CD4-positive, alpha-beta T cell (primary cell): ENCODE measurements at regions not wholly inside any gene's neighbourhood (a gene's known extent, or its start where the extent isn't known, plus 50 kb on each side); places are given as distances from the start of the nearest gene placed in this dataset.

Experiments used
- ATAC-seq: fragments of 200-7000 bp; cut with Tn5 transposase; one replicate; pipeline ENCODE4 v1.10.0; 2022; ENCODE audit warnings: mild to moderate bottlenecking; ENCODE audit not compliant: poor library complexity
- CTCF ChIA-PET: fragments of 350-600 bp; sonication (Branson Sonifier 250); formaldehyde crosslinking; loops from one replicate; lab custom pipeline; 2021; ENCODE audit warnings: antibody characterized with exemption, inconsistent platforms; lab: Charles Lee
- POLR2A ChIA-PET: fragments of 350-600 bp; sonication (Branson Sonifier 250); formaldehyde crosslinking; loops from one replicate; lab custom pipeline; 2021; ENCODE audit warnings: antibody characterized with exemption, inconsistent platforms; lab: Charles Lee
- DNase-seq, 14 experiments: peaks; one replicate each; pipeline ENCODE4 v3.0.0-alpha.2; 2013 to 2020; ENCODE audit warnings: mixed read lengths in 2 of 14
- H3K27ac ChIP-seq, 2 donors: one replicate each; pipeline versions ENCODE4 v1.5.1 to v1.7.0; 2013; ENCODE audit warnings: low read length in 2 of 2, low read depth in 1 of 2, mild to moderate bottlenecking in 1 of 2
- H3K27me3 ChIP-seq, 2 experiments: 1 replicate in 1 of 2; 2 replicates in 1 of 2; pipeline versions ENCODE4 v1.6.1 to v1.7.0; 2013; ENCODE audit warnings: low read length in 2 of 2, control low read depth in 1 of 2, mild to moderate bottlenecking in 1 of 2, moderate library complexity in 1 of 2; ENCODE audit not compliant: insufficient read depth in 2 of 2, control insufficient read depth in 1 of 2
- H3K36me3 ChIP-seq: one replicate; pipeline ENCODE4 v1.6.1; 2013; ENCODE audit warnings: low read length, control low read depth; ENCODE audit not compliant: insufficient read depth
- H3K4me1 ChIP-seq: one replicate; pipeline ENCODE4 v1.6.1; 2013; ENCODE audit warnings: low read length, control low read depth; ENCODE audit not compliant: insufficient read depth
- H3K4me3 ChIP-seq: one replicate; pipeline ENCODE4 v1.5.1; 2013; ENCODE audit warnings: mild to moderate bottlenecking, low read length, moderate library complexity
- H3K9me3 ChIP-seq, 2 experiments: 1 replicate in 1 of 2; 2 replicates in 1 of 2; pipeline versions ENCODE4 v1.6.1 to v1.7.0; 2013; ENCODE audit warnings: low read length in 2 of 2, mild to moderate bottlenecking in 2 of 2, control low read depth in 1 of 2, moderate library complexity in 1 of 2; ENCODE audit not compliant: control insufficient read depth in 1 of 2, insufficient read depth in 1 of 2
- H3K27ac Mint-ChIP-seq: one replicate; pipeline ENCODE4 v1.8.0; 2020; ENCODE audit warnings: mixed read lengths
- H3K27me3 Mint-ChIP-seq: one replicate; pipeline ENCODE4 v1.8.0; 2021; ENCODE audit warnings: mixed read lengths
- H3K36me3 Mint-ChIP-seq: one replicate; pipeline ENCODE4 v1.8.0; 2021; ENCODE audit warnings: low read depth, mixed read lengths
- H3K4me1 Mint-ChIP-seq: one replicate; pipeline ENCODE4 v1.8.0; 2021; ENCODE audit warnings: low read depth, mixed read lengths
- H3K4me3 Mint-ChIP-seq: one replicate; pipeline ENCODE4 v1.8.0; 2020; ENCODE audit warnings: mild to moderate bottlenecking, mixed read lengths
- H3K9me3 Mint-ChIP-seq: one replicate; pipeline ENCODE4 v1.8.0; 2020; ENCODE audit warnings: mixed read lengths
- CTCF ChIP-seq: fragments of 200-600 bp; IDR thresholded peaks from one replicate; pipeline ENCODE4 v1.8.0; 2022; ENCODE audit warnings: antibody characterized with exemption, mild to moderate bottlenecking
- intact Hi-C, 2 experiments: fragments of 100-400 bp; cut with DNase I in 1 of 2; cut with micrococcal nuclease in 1 of 2; formaldehyde crosslinking; loops; one replicate each; pipeline versions ENCODE4 v1.15.1 to v1.9.0; 2023 to 2025; cut with DNase I, micrococcal nuclease

- H3K4me3 Mint-ChIP-seq: no peak overlapping the region
- ATAC-seq: no peak
- no peaks in the 10 kb centered on the region for H3K9me3 ChIP-seq
- ChIA-PET POLR2A (no interaction called here), CTCF (no interaction called here)
- peak in 1 of 14 experiments; percentile 21 for DNase-seq
- peaks cover 48% of the 10 kb centered on the region for H3K4me1 Mint-ChIP-seq
- H3K36me3 ChIP-seq: no peaks in the 10 kb centered on the region
- H3K36me3 Mint-ChIP-seq: no peaks in the 10 kb centered on the region
- no peak overlapping the region for H3K27ac Mint-ChIP-seq
- TF ChIP-seq CTCF: no peak
- no peak overlapping the region for H3K27ac ChIP-seq
- H3K4me3 ChIP-seq: no peak overlapping the region
- H3K27me3 Mint-ChIP-seq: no peaks in the 10 kb centered on the region
- intact Hi-C loops: no loop called here
- no peaks in the 10 kb centered on the region for H3K9me3 Mint-ChIP-seq
- no peaks in the 10 kb centered on the region for H3K27me3 ChIP-seq
- peaks cover 27% of the 10 kb centered on the region for H3K4me1 ChIP-seq
These were observed 203.8 kb upstream of the LRFN2 start for GRCh38 chr6:40791004-40791403.

GRCh38 chr6:40788661-40789655 is 201.8 kb upstream of the LRFN2 start:
- Histone ChIP-seq H3K4me1 (peaks cover 27% of the 10 kb centered on the region), H3K9me3 (no peaks in the 10 kb centered on the region), H3K36me3 (no peaks in the 10 kb centered on the region), H3K27ac (peak overlapping the region; percentile 44 to 69), H3K27me3 (no peaks in the 10 kb centered on the region), H3K4me3 (no peak overlapping the region)
- Mint-ChIP-seq H3K27ac (peak overlapping the region; percentile 78), H3K9me3 (no peaks in the 10 kb centered on the region), H3K27me3 (no peaks in the 10 kb centered on the region), H3K4me3 (peak overlapping the region; percentile 46), H3K36me3 (no peaks in the 10 kb centered on the region), H3K4me1 (peaks cover 48% of the 10 kb centered on the region)
- TF ChIP-seq CTCF: no peak
- ChIA-PET CTCF (no interaction called here), POLR2A (no interaction called here)
- intact Hi-C loops: no loop called here
- DNase-seq (peak in 9 of 14 experiments; percentile 8 to 72 (median 24)), ATAC-seq (peak; percentile 75)

- Histone ChIP-seq H3K27me3 (no peaks in the 10 kb centered on the region), H3K27ac (no peak overlapping the region), H3K4me1 (no peaks in the 10 kb centered on the region), H3K4me3 (no peak overlapping the region), H3K9me3 (no peaks in the 10 kb centered on the region), H3K36me3 (no peaks in the 10 kb centered on the region)
- intact Hi-C loops: no loop called here
- no peak for DNase-seq
- no peak for ATAC-seq
- no peaks in the 10 kb centered on the region for H3K4me1 Mint-ChIP-seq
- H3K4me3 Mint-ChIP-seq: no peak overlapping the region
- POLR2A ChIA-PET: no interaction called here
- H3K27ac Mint-ChIP-seq: no peak overlapping the region
- no peaks in the 10 kb centered on the region for H3K36me3 Mint-ChIP-seq
- H3K9me3 Mint-ChIP-seq: no peaks in the 10 kb centered on the region
- no peak for TF ChIP-seq CTCF
- CTCF ChIA-PET: no interaction called here
- H3K27me3 Mint-ChIP-seq: peaks cover 5% of the 10 kb centered on the region
These were observed 195.2 kb upstream of the LRFN2 start for GRCh38 chr6:40782355-40782754.
